OCI-LY7 (cell line): ENCODE measurements at regions not wholly inside any gene's neighbourhood (a gene's known extent, or its start where the extent isn't known, plus 50 kb on each side); places are given as distances from the start of the nearest gene placed in this dataset.

ENCODE experiments used
- BruUV-seq: library from RNA; stranded (reverse); fragments of 400-500 nt; replicated peaks from 2 replicates; lab custom pipeline; 2021; lab: Mats Ljungman, UMichigan
- CTCF ChIA-PET: fragments of 300-600 bp; sonication (Branson Sonifier 250); formaldehyde crosslinking; loops from one replicate; lab custom pipeline; 2022; ENCODE audit warnings: antibody characterized with exemption; ENCODE audit not compliant: unreplicated experiment; lab: Charles Lee
- POLR2A ChIA-PET: fragments of 300-600 bp; sonication (Branson Sonifier 250); formaldehyde crosslinking; loops from one replicate; lab custom pipeline; 2022; ENCODE audit warnings: antibody characterized with exemption; lab: Charles Lee
- DNase-seq: peaks from one replicate; pipeline ENCODE4 v3.0.0-alpha.2; 2015; ENCODE audit warnings: low spot score
- H2AFZ ChIP-seq: fragments of 200-600 bp; sonication (generic), shearing (Covaris generic); 2 replicates; pipeline ENCODE4 v1.6.1; 2014; ENCODE audit warnings: mild to moderate bottlenecking, antibody characterized with exemption, low read length, moderate library complexity
- H3K27ac ChIP-seq: fragments of 200-600 bp; sonication (generic); 2 replicates; pipeline ENCODE4 v1.5.1; 2014; ENCODE audit warnings: mixed run types, low read depth, mild to moderate bottlenecking, moderate library complexity, low read length, inconsistent platforms; ENCODE audit not compliant: poor library complexity, severe bottlenecking
- H3K36me3 ChIP-seq: fragments of 200-600 bp; sonication (generic); 2 replicates; pipeline ENCODE4 v1.6.1; 2014; ENCODE audit warnings: mild to moderate bottlenecking, antibody characterized with exemption, low read length, moderate library complexity, mixed read lengths; ENCODE audit not compliant: insufficient read depth
- H3K4me1 ChIP-seq: fragments of 200-600 bp; sonication (generic); 2 replicates; pipeline ENCODE4 v1.5.1; 2014; ENCODE audit warnings: mild to moderate bottlenecking, low read length; ENCODE audit not compliant: insufficient read depth, poor library complexity, severe bottlenecking
- H3K4me2 ChIP-seq: fragments of 200-600 bp; sonication (generic); 2 replicates; pipeline ENCODE4 v1.6.1; 2014; ENCODE audit warnings: mild to moderate bottlenecking, low read length
- H3K4me3 ChIP-seq: fragments of 200-600 bp; sonication (generic); 2 replicates; pipeline ENCODE4 v1.5.1; 2014; ENCODE audit warnings: mild to moderate bottlenecking, low read depth, low read length; ENCODE audit not compliant: poor library complexity, severe bottlenecking
- H3K79me2 ChIP-seq: fragments of 200-600 bp; sonication (generic); 2 replicates; pipeline ENCODE4 v1.6.1; 2016; ENCODE audit warnings: low read depth, mild to moderate bottlenecking, low read length, moderate library complexity, mixed read lengths; ENCODE audit not compliant: insufficient read depth
- H3K9me2 ChIP-seq: fragments of 200-600 bp; sonication (generic); 2 replicates; pipeline ENCODE4 v1.6.1; 2016; ENCODE audit warnings: mild to moderate bottlenecking, low read length, mixed read lengths; ENCODE audit not compliant: insufficient read depth
- H3K9me3 ChIP-seq: fragments of 200-600 bp; sonication (generic); 2 replicates; pipeline ENCODE4 v1.6.1; 2014; ENCODE audit warnings: mild to moderate bottlenecking, mixed run types, low read length, mixed read lengths
- H4K20me1 ChIP-seq: fragments of 200-600 bp; sonication (generic); 2 replicates; pipeline ENCODE4 v1.6.1; 2014; ENCODE audit warnings: mild to moderate bottlenecking, antibody characterized with exemption, low read length, moderate library complexity, mixed read lengths; ENCODE audit not compliant: insufficient read depth
- CTCF ChIP-seq: fragments of 200-600 bp; sonication (generic); conservative IDR thresholded peaks from 2 replicates; pipeline ENCODE4 v1.5.1; 2014; ENCODE audit warnings: mild to moderate bottlenecking, antibody characterized with exemption, low read length, moderate library complexity, mixed read lengths
- EZH2phosphoT487 ChIP-seq: fragments of 200-600 bp; sonication (generic); IDR thresholded peaks from 2 replicates; pipeline ENCODE4 v1.6.1; 2018; ENCODE audit warnings: low read depth, borderline replicate concordance, mild to moderate bottlenecking, mixed run types, antibody characterized with exemption, low read length, moderate library complexity, mixed read lengths
- intact Hi-C: fragments of 100-400 bp; cut with micrococcal nuclease; formaldehyde crosslinking; loops from one replicate; pipeline ENCODE4 v1.10.0; 2022; ENCODE audit not compliant: unreplicated experiment

GRCh38 chr6:84340422-84340821 lies 113.0 kb upstream of the CEP162 start:
- Histone ChIP-seq H3K9me3 (no peaks in the 10 kb centered on the region), H3K4me3 (no peak overlapping the region), H3K9me2 (no peaks in the 10 kb centered on the region), H3K79me2 (no peaks in the 10 kb centered on the region), H3K36me3 (no peaks in the 10 kb centered on the region), H2AFZ (no peak overlapping the region), H4K20me1 (no peaks in the 10 kb centered on the region), H3K4me2 (no peak overlapping the region), H3K27ac (no peak overlapping the region), H3K4me1 (no peaks in the 10 kb centered on the region)
- no peak for TF ChIP-seq CTCF
- DNase-seq, result no peak
- BruUV-seq, result no TSS peak
- ChIA-PET POLR2A (interaction anchor here (1.2 kb wide), 1 partner anchor 10 kb away, joined by 3 read pairs; no protein-coding TSS in a partner anchor), CTCF (no interaction called here)
- intact Hi-C loops, result no loop called here

GRCh38 chr6:84333842-84334241 lies 106.4 kb upstream of the CEP162 start:
- no peak overlapping the region for H2AFZ ChIP-seq
- no peaks in the 10 kb centered on the region for H4K20me1 ChIP-seq
- H3K4me3 ChIP-seq, result no peak overlapping the region
- no peaks in the 10 kb centered on the region for H3K36me3 ChIP-seq
- no peak for DNase-seq
- H3K9me3 ChIP-seq, result no peaks in the 10 kb centered on the region
- intact Hi-C loops, result no loop called here
- ChIA-PET POLR2A (interaction anchor here (1.0 kb wide), 1 partner anchor 12 kb away, joined by 3 read pairs; no protein-coding TSS in a partner anchor), CTCF (no interaction called here)
- no peaks in the 10 kb centered on the region for H3K9me2 ChIP-seq
- TF ChIP-seq CTCF (no peak), EZH2phosphoT487 (no peak)
- BruUV-seq, result no TSS peak
- H3K79me2 ChIP-seq, result no peaks in the 10 kb centered on the region
- no peaks in the 10 kb centered on the region for H3K4me1 ChIP-seq
- H3K27ac ChIP-seq, result no peak overlapping the region
- no peak overlapping the region for H3K4me2 ChIP-seq

- Histone ChIP-seq H3K4me3 (no peak overlapping the region), H3K36me3 (no peaks in the 10 kb centered on the region), H3K4me2 (no peak overlapping the region), H4K20me1 (no peaks in the 10 kb centered on the region), H3K9me3 (no peaks in the 10 kb centered on the region), H3K27ac (no peak overlapping the region), H3K4me1 (no peaks in the 10 kb centered on the region), H3K79me2 (no peaks in the 10 kb centered on the region), H3K9me2 (no peaks in the 10 kb centered on the region), H2AFZ (no peak overlapping the region)
- BruUV-seq, result no TSS peak
- ChIA-PET CTCF (no interaction called here), POLR2A (no interaction called here)
- TF ChIP-seq CTCF, result no peak
- no peak for TF ChIP-seq EZH2phosphoT487
- DNase-seq, result no peak
- intact Hi-C loops, result no loop called here
Measured at GRCh38 chr6:84332139-84333034, 104.9 kb upstream of the CEP162 start.
